Left cardiac atrium (tissue), 4 donors: ENCODE measurements at regions not wholly inside any gene's neighbourhood (a gene's known extent, or its start where the extent isn't known, plus 50 kb on each side); places are given as distances from the start of the nearest gene placed in this dataset.

Experiments
- ATAC-seq, 2 donors: fragments of 200-7000 bp; cut with Tn5 transposase; one replicate each; pipeline ENCODE4 v1.9.1; 2020; ENCODE audit warnings: mild to moderate bottlenecking in 2 of 2, moderate library complexity in 2 of 2
- DNase-seq: peaks from one replicate; pipeline ENCODE4 v3.0.0-alpha.2; 2020
- intact Hi-C, 2 donors: fragments of 100-400 bp; cut with DNase I; formaldehyde crosslinking; loops; one replicate each; pipeline versions ENCODE4 v1.14.1 to v1.15.1; 2022 to 2023
- donor health status: DM: no; HTN: yes; CAD: no.
- donor health status: DM: no; HTN: yes; CAD: no; lungs with severe emphysema.
- donor health status: DM: yes; HTN: yes; CAD: no.
- donor health status: Dilated cardiomyopathy.

DNA sequence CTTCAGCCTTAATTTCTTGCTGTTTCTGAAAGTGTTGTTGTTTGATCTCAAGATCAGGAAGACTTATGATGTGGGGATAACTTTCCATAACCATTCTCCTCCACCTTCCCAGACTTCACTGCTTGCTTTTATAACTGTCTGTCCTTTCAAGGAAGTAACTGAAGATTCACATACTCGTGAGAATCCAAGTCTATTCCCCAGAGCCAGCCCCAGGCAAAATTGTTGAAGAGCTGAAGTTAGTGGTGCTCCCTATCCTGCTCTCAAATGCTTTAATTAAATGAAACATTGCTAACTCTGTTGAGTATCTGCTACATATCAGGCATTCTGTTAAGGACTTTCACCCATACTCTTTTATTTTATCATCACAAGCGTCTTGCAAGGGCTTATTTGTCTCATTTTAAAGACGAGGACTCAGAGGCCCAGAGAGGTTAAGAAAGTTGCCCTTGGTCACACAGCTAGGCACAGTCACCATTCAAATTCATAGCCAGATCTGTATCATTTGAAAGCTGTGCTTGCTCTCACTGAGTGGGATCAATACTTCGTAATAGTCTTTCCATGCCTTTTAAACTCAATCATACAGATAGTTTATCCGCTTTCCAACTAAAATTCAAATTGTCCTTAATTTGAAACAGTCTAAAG is 189.8 kb upstream of the TCF4 start:
- intact Hi-C loops = no loop called here

DNA sequence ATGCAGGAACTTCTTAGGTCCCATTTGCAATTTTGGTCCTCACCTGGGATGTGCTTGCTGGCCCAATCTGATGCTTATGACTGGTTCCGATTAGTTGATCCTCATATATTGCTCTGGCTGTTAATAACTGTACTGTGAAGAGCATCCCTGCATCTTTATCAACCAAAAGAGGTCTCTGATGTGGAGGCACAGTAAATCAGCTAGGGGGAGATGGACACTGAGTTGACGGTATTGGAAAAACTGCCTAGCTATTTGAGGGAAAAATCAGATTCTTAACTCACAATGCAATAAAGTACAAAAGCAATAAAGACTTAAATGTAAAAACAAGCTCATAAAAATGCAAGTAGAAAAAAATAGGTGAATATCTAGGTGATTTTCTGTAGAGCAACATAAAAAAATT is 188.0 kb upstream of the TCF4 start:
- intact Hi-C loops = no loop called here
- ATAC-seq = no peak
- no peak for DNase-seq

More for the DNA sequence above, 189.8 kb upstream of the TCF4 start:
- no peak for ATAC-seq
- no peak for DNase-seq

DNA sequence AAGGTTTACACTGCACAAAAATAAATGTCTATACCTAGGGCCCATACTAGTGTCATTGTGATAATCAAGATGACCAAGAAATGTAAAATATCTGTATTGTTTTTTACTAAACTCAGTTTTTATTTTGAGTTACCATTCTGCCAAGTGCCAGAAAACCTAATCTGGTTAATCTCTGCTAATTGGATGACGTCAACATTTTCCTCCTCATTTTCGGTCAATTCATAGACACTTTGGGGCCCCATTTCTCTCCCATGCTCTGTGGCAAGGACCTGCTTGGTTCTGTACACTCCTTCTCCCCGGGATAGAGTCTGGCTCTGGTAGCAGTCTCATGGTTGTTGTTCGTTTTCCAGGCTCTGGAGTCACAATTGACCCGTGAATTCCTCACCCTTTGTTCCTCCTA is 186.5 kb upstream of the TCF4 start:
- DNase-seq (no peak), ATAC-seq (no peak)
- intact Hi-C loops = no loop called here

DNA sequence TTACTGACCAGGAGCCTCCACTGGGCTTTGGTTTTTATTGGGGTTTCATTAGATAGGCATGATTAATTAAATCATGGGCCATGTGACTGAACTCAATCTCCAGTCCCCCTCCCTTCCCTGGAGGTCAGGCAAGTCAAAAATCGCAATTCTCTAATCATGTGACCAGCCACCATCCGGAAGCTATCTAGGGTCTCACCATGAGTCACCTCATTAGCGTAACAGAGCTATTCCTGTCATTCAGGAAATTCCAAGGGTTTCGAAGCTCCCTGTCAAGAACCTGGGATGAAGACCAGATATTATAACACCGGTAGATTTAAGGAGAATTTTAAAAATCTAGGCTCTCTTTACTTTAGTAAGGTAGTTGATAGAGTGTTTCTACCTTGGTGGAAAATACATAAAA is 180.3 kb upstream of the TCF4 start:
- no peak for ATAC-seq
- DNase-seq = no peak
- intact Hi-C loops = no loop called here

DNA sequence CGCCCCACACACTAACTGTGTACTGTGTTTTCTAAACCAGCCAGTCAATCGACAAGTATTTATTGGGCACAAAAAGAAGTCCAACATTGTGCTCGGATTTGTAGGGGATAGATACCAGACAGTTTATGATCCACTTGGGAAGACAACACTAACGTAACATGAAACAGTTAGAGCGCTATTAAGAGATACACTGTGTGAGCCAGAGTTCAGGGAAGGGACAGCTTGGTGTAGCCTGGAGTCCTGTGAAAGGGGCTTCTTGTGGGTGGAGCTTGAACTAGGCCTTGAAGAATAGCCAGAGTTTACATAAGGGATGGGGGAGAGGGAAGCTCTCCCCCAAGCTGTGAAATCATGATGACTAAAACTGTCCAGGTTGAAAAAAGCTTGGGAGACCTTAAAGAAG is 176.4 kb upstream of the TCF4 start:
- no peak for ATAC-seq
- intact Hi-C loops = no loop called here
- DNase-seq = no peak

DNA sequence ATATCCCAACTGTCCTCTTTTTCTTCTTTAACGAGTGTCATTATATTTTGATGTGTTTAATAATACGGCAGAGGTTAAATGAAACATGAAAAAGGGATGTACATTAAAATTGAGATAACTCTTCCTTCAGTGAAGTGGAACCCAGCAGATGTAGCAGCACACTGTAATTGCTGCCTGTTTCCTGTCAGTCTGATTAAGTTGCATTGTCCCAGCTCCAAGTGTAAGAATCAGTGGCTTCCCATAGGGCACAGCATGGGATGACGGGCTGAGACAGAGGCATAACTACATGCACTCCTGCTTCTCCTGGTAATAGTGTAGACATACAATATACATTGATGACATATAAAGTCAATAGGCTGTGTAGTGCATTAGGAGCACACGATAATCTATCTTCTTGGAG is 175.8 kb upstream of the TCF4 start:
- no peak for DNase-seq
- ATAC-seq = no peak
- intact Hi-C loops = no loop called here

DNA sequence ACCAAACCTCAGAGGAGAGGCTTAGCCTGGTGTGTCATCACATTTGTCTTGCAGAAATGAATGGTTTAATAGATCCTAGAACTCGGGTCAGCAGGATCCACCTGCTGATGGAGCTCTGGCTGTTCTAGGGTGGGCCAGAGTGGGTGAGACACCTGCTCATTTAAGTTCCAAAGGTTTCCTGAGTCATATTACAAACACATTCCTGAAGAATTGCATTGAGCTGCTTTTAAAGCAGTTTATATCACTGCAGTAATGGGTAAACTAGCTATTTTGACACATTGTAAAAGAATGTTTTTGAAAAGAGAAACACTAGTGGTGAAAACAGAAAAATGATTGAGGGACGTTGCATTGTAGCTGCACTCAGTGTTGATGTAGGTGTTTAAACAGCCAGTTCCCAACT is 175.3 kb upstream of the TCF4 start:
- intact Hi-C loops = no loop called here
- ATAC-seq (no peak), DNase-seq (no peak)

DNA sequence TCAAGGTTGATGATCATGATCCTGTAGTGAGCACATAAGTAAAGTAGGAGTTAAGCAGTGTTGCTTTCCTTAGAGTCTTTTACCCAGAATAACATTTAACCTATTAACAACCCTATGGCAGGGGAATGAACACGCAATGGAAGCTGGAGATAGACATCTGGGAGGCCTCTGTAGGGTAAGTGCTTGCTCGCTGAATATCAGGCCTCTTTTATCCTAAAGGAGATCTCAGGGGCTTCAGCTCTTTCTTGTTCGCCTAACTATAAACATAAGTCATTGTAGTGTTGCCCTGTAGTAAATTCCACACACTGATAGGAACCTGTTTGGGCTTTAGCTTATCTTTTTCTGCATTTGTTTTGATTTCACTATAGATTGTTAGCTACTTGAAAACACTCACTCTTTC is 174.4 kb upstream of the TCF4 start:
- intact Hi-C loops = no loop called here
- DNase-seq = no peak

DNA sequence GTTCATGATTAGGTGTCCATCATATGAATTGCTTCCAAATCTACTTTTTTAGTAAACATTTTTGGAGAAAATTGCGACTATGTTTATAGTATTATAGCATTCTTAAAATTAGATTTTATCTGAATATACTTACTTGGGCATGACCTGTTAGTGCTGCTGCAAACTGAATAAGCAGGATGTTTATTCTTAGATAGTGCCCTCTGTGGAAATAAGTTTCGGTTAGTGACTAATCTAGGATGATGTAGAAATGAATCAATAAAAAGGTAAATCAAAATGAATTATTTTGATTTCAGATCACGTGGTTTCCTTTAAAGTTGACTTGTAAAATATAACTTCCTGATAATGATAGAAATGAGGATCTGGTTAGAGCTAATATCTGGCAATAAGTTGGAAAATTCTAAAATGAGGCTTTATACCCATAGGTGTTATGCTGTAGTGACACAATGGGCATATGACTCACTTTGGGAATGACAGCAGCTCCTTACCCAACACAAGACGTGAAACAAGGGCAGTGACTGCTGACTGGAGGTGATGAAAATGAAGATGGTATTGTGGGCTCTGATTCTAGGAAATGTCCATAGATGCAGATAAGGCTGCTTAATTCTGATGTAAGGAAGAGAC is 165.8 kb upstream of the TCF4 start:
- intact Hi-C loops = no loop called here
- ATAC-seq (no peak), DNase-seq (no peak)

More for the DNA sequence above, 174.4 kb upstream of the TCF4 start:
- no peak for ATAC-seq

DNA sequence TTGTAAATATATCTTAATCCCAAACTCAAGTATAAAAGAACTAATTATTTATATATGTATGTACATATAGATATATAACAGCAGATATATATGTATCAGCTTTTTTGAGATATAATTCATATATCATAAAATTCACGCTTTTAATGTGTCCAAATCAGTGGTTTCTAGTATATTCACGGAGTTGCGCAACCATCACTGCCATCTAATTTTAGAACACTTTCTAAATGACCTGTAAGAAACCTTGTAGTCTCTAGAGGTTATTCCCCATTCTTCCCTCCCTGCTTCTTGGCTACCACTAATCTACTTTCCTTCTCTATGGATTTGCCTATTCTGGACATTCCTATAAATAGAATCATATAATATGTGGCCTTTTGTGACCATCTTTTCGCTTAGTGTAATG is 163.5 kb upstream of the TCF4 start:
- intact Hi-C loops = no loop called here
- DNase-seq (no peak), ATAC-seq (no peak)

DNA sequence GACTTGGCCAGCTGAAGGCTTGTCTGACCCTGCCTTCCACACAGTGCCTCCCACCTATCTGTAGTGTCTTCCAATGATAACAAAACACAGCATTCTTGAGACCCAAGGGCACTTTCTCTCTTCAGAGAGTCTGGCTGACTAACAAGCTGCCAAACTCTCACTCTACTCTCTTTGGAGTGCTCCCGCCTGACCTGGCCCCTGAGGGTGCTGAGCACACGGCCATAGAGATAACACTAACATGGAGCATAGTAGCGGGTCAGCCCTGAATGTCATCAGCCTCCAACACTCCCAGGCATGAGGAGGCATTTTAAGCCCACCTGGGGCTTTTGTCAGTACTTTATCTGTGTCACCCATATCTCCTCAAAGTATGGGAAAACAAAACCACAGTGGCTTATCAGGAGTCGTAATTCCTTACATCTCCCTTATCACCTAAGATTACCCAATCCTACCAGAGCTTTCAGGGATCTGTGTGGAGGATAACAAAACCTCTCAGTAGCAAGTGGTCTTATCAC is 160.3 kb upstream of the TCF4 start:
- no peak for ATAC-seq
- intact Hi-C loops = no loop called here
- DNase-seq = no peak

DNA sequence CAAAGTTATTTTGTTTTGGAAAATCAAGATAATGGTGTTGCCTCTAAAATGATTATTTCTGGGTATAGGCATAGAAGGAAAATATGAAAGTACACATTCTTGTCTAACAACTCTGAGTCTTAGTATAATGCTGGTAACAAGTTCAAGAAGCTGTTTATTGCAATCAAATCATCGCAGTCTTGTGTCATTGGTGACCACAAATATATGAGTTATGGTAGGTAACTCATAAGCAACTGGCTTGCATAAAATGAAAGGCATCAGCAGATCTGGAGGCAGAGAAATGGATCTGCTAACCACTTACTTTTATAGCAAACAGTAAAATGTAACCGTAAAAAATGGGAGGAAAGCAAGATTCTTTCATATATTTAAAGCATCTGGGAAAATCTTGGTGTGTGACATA is 156.2 kb upstream of the TCF4 start:
- intact Hi-C loops = no loop called here
- ATAC-seq = no peak
- no peak for DNase-seq

DNA sequence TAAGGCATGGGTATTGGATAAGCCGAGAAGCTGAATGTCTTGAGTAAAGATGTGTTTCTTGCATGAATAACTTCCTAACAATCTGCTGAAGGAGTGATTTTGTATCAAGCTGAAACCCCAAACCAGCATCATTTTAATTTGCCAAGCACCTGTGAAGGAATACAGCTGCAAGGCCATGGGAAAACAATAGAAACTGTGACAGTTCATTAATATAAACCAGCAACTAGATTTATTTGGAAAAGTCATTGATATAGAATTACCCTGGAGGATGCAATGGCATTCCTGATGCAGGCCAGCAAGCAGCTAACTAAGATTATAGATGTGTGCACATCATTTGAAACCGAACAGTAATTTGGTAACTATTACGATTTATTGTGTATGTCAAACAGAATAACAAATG is 155.7 kb upstream of the TCF4 start:
- ATAC-seq (no peak), DNase-seq (no peak)
- intact Hi-C loops = no loop called here

DNA sequence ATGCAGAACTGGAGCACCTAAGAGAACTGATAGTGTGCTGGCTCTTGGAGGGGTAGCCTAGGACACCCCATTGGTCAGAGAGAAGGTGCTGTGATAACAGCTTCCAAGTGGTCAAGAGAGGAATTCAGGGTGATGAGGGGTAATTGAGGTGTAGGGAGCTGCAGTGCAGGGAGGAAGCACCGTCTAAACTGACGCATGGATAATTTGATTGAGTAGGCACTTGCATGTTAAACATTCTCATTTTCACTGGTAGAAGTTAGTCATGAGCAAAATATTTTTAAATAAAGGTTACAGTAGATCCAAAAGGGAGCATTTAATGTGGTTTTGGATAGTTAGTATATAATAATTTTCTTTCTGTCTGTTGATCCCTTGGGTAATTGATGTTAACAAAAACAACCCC is 155.1 kb upstream of the TCF4 start:
- DNase-seq (no peak), ATAC-seq (no peak)
- intact Hi-C loops = no loop called here

DNA sequence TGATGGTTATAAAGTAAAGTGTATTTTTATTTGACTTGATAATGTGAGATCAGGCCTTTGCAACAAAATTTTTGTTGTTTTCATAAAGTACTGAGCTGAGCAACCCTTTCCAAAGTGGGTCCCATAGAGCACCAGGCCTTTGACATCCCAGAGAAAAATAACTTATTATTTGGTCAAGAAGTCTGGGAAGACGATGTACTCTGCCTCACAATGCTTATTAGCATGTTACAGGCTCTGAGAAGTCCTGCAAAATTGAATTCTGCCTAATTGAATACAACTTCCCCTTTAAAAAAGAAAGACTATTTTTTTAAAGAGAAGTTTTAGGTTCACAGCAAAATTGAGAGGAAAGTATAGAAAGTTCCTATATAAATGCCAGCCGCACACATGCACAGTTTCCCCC is 151.5 kb upstream of the TCF4 start:
- DNase-seq (no peak), ATAC-seq (no peak)
- intact Hi-C loops = no loop called here

DNA sequence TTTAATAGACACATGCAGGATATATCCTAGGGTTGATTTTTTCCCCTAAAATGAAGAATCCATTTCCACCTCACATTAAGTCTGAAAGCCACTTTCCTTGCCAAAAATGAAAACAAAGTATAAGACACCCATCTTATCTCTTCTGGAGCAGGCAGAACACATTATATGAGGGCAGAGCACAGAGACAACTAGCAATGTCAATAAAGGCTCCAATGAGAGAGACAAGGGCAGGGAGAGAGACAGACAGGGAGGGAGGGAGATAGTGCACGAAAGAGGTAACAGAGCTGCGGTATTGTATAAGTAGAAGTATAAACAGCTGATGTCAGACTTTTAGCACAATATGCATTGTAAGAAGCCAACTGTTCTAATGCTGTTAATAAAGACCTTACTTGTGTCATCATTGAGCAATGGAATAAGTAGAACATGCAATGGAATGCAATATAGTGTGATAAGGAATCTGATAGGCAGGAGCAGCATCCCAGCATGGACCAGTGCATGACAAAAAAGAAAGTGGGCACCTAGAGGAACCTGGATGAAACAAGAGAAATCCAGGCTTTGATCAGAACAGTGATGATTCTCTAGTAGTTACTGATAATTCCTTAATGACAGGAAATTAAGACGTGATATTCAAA is 150.6 kb upstream of the TCF4 start:
- DNase-seq (no peak), ATAC-seq (no peak)
- intact Hi-C loops = no loop called here

DNA sequence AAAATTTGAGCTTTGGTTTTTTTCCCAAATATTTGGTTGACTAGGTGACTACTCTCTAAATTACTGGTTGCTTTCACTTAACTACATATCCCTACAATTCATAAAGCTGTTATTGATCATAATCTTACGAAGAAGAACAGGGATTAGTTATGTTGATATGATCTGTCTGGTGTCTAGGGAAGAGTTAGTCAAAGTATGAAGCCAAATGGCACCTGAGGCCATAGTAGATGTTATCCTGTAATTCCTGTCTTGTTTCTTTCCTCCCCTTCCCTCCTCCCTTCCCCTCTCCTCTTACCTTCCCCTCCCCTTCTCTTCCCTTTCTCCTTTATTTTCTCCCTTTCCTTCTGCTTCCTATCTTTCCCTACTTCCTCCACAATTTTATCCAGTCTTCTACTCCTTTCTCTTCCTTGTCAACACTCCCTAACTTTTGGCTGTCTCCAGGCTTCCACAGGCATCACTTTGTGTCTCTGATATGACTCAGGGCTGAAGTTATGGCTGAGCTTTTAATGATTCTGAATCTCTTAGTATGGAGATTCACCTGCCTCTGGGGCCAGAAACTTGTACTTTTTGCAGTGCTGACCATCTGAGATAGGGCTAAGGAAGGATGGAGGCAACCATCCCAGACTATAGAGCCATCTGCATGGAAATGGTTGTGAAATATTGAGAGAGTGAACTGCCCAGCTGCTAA is 149.9 kb upstream of the TCF4 start:
- no peak for DNase-seq
- no peak for ATAC-seq
- intact Hi-C loops = no loop called here

DNA sequence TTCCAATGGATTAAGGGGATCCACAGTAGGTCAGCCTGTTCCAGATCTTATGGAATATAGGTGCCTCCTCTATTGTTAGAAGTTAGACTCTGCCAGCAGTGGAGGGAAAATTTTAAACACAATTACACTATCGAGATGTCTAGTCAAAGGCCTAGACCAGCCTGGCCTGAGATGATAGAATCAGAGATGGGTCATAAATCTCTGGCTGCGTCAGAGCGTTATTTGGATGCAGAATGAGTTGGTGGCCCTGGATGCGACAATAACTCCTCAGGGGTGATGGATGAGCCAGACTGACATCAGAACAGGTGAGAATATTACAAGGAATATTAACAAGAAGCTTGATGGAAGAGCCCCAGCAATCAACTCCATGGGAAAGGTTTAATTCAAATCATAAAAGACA is 149.3 kb upstream of the TCF4 start:
- ATAC-seq = no peak
- intact Hi-C loops = no loop called here

DNA sequence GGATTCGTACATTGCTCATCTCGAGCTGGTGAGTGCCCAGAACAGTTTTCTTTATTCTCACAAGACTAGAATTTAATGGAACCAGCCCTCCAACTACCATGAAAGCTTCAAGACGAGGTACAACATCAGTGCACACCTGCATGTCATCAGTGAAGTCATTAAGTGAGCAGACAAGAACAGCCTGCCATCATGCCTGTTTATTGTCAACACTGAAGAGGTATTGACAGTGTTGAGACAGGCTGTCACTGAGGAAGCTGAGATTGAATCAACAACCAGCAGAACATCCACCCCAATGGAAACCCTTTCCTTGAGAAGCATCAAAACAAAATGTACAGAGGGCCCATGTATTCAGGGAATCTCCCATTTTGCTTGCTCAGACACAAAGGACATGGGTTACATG is 148.0 kb upstream of the TCF4 start:
- intact Hi-C loops = no loop called here
- DNase-seq (no peak), ATAC-seq (no peak)

More for the DNA sequence above, 149.3 kb upstream of the TCF4 start:
- no peak for DNase-seq

DNA sequence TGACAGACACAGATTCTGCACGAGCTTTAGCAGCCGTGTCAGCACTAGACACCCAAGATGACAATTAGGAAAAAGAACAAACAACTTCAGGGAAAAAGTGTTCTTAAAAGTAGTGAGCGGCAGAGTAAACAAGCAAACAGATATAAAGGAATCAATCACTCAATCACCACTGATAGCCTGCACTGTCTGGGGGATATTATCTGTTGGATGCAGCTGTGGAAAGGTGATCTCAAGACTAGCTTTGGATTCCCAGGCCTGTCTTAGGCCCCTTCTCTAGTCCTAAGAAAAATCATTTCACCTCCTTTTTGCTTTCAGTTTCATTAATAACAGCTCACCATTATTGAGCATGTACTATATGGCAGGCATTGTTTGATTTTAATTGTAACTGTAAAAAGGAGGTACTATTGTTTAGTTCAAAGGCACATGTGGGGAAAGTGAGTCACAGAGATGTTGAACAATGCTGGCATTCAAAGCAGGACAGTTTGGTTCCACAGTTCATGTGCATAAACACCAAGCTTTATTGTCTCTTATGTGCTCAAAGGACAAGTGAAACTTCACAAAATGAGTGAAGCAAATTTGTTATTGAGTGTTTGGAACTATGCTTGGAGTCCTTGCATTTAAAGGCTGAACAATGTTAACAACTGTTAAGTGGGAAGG is 147.3 kb upstream of the TCF4 start:
- ATAC-seq (no peak), DNase-seq (no peak)
- intact Hi-C loops = no loop called here
